DMS53 (cell line): ENCODE measurements at regions not wholly inside any gene's neighbourhood (a gene's known extent, or its start where the extent isn't known, plus 50 kb on each side); places are given as distances from the start of the nearest gene placed in this dataset.
"Not testable (repeated sequence)": the region's sequence is repeated elsewhere in the genome, so short reads cannot be mapped to it uniquely, and the experiment has no call there.

ENCODE experiments used
- DNase-seq: peaks from one replicate; lab custom pipeline; 2025; lab: John Stamatoyannopoulos, UW

DNA sequence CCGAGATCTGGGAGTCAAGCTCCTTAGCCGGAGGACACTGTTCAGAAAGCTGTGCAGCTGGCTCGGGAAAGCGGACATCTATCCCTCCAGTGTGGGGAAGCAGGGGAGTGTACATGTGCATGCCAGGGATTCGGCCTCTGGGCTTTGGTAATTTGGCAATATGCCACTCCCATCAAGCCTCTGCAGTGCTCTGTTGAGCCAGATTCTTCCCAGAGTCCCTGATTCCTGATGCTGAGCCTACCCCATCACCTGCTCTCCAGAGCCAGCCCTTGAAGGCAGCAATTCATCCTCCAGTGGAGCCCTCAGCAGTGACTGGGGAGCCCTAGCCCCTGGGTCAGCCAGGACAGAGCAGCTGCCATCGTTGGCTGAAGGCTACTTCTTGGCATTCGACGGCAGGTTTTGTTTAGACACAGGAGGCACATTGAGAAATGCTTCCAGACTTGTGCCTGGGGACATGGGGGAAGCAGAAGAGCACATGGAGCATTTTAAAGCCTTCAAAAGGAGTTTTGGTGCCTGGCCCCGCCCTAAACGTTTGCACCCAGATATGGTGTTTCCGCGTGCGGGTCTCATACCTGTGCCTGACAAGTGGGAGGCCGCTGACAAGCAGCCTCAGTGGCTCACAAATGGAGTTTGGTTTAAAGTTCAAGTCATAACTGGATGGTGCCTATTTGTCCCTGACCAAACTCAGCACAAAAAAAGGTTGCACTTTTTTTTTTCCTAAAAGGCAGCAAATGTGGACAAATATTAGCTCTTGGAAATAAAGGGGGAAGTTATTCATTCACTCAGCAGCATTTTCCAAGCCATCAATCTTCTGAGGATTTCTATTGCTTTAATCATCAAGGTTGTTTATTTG lies 272.8 kb downstream of the CYRIA start:
- DNase-seq: no peak

DNA sequence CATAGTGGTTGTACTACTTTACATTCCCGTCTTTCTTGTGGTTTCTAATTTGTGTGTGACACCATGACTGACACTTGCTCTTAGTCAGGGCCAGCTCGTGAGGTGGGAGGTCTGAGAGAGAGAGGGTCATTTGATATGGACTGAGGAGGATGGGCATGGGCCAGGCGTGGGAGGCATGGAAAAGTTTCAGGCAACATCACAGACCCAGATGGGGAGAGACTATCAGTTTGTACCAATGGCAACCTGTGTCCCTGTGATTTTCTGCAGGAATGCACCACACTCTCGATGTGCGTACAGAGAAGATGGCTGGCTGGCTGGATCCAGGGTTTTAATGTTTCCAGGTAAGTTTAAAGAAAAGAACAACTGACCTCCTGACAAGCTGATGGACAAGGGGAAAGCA lies 273.6 kb downstream of the CYRIA start:
- no peak for DNase-seq

DNA sequence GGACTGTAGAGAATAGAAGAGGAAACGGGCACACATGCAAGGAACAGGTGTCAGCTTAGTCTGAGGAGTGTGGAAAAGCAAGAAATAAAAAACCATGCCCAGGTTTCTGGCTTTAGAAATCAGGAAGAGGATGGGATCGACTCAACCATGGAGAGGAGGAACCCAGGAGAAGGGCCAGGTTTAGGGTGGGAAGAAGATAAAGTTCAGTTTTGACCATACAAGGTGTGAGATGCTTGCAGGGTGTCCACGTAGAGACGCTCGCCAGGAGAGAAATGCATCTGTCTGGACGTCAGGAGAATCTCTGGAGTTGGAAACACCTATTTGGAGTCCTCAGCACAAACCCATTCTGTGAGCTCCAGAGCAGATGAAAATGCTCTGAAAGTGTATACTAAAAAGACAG lies 275.1 kb downstream of the CYRIA start:
- no peak for DNase-seq

DNA sequence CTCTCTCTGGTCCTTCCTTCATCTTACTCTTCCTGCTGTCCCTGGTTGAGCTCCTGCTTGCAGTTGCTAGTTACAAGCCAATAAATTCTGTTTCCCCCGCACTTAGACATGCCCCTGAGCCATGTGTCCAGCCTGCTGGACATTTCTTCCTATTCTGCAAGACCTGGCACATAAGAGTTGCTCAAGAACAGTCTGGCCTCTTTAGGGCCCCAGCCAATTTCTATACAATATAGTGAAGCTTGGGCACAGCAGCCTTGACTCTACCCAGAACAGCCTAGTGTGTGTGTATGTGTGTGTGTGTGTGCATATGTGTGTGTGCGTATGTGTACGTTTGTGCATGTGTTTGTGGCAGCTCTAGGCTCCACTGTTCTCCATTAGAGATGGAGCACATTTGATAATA lies 276.0 kb downstream of the CYRIA start:
- DNase-seq: no peak

- peak; percentile 34 for DNase-seq
Measured at GRCh38 chr2:16388199-16388830, 277.3 kb downstream of the CYRIA start.

DNA sequence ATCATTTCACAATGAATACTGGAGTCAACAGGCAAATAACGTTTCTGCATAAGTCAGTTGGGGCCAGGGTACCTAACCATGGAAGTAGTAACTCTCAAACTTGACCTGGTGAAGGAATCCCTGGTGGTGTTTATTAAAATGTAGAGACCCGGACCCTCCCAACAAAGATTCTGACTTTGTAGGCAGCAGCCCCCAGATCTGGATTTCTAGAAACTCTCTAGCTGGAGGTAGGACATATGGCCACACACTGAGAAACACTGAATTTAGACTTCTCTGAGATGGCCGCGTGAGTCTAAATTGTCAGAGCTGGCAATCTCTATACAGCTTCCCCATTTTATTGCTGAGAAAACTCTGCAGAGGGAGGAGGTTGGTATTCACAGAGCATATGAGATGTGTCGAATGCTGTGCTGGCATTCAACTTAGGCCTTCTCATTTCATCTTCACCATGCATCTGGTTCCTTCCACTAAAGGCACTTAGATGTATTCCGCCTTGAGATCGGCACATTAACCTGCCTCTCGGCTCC lies 278.1 kb downstream of the CYRIA start:
- no peak for DNase-seq

DNA sequence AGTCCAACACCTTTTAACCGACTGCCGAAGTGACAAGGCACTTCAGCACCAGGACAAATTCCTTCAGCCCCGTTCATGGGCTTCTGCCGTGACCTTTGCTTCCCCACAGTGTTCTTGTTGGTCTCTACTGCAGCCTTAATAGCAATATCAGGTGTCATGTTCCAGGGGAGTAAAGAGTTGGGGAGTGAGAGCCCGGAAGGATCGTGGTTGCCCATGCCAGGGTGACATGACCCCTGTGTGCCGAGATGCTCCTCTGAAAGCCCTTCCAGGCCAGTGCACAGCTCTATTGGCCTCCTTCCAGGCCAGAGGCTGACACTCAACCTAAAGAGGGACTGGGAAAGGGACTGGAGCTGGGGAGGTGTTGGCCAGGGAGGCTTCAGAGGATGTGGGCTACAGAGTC lies 279.2 kb downstream of the CYRIA start:
- no peak for DNase-seq

DNA sequence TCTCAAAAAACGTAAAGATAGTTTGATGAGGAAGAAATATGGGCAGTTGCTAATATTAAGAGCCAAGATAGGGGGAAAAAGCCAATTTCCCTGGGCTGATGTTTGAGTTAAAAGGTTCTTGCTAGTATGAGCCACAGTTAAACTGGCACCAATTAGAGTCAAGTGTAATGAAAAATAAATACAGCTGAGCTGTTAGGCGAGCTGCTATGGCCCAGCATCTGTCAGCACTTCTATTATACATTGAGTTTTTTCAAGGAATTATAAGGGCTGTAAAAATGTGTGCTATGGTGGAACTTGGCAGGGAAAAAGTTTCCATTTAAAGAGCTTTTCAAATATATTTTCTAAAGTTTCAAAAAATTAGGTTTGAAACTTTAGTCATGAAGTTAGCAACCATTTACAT lies 279.6 kb downstream of the CYRIA start:
- DNase-seq: no peak

GRCh38 chr2:16385341-16385740 lies 280.3 kb downstream of the CYRIA start:
- DNase-seq: no peak

DNA sequence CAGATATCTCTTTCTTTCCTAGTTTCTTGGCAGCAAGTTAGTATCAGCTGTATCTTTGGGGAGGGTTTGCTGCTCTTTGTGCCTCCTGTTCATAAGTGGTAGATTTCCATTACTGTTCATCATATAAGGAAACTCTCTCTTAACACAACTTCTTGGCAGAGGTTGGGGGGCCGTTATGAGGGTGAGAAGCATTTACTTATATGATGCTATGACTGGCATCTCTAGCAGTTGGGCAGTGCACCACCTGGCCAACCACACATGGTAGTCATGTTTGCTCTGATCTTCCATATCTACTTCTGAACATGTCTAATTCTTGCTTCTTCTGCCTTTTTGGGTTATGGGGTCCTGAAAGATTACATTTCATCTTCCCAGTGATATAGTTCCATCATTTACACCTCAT lies 282.2 kb downstream of the CYRIA start:
- DNase-seq: no peak

- DNase-seq: no peak
Measured at GRCh38 chr2:16382451-16382850, 283.2 kb downstream of the CYRIA start.

- DNase-seq: no peak
Measured at GRCh38 chr2:16381511-16381910, 284.1 kb downstream of the CYRIA start.

GRCh38 chr2:16379901-16380300 lies 285.7 kb downstream of the CYRIA start:
- not testable (repeated sequence) for DNase-seq

GRCh38 chr2:16379061-16379460 lies 286.6 kb downstream of the CYRIA start:
- DNase-seq: not testable (repeated sequence)

GRCh38 chr2:16378031-16378430 lies 287.6 kb downstream of the CYRIA start:
- no peak for DNase-seq

GRCh38 chr2:16375981-16376380 lies 289.7 kb downstream of the CYRIA start:
- DNase-seq: no peak

- no peak for DNase-seq
Measured at GRCh38 chr2:16375351-16375750, 290.3 kb downstream of the CYRIA start.

- no peak for DNase-seq
Measured at GRCh38 chr2:16374671-16375070, 291.0 kb downstream of the CYRIA start.

DNA sequence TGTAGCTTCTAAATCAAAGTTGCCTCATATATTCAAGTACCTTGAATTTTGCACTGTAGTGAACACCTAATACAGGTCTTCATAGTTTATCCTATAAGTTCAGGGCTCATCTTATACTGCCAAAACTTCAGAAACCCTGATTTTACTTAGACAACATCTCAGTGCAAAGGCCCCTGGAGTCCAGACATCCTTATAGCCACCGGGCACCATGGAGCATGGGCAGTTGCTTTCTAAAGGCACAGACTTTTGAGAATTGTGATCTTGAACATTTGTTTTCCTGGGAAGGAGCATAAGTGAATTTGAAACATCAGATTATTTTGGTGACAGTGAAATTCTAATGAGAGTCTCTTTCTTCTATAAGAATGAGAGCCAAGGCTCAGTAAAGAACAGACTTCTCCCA lies 292.3 kb downstream of the CYRIA start:
- DNase-seq: no peak

GRCh38 chr2:16371751-16372150 lies 293.9 kb downstream of the CYRIA start:
- no peak for DNase-seq

GRCh38 chr2:16368951-16369350 lies 296.7 kb downstream of the CYRIA start:
- DNase-seq: no peak

DNA sequence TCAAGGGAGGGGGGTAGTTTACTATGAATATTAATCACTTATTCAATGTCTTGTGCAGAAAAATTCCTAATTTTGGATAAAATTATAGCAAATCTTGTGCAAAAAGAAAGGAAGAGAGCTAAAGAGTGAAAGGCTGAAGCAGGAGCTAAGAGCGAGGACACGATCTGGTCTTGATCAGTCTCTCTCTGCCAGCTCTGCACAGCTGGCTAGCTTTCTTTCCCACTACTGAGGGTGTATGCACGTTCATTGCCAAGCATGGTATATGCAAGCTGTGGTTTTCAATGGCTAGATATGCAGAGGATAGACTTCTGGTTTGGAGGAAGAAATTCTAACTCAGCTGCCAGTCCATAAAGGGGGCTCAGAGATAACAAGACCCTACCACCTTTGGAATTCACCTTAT lies 297.3 kb downstream of the CYRIA start:
- no peak for DNase-seq

GRCh38 chr2:16365366-16365765 lies 300.3 kb downstream of the CYRIA start:
- DNase-seq: no peak
